PC-9 (cell line): ENCODE measurements at regions not wholly inside any gene's neighbourhood (a gene's known extent, or its start where the extent isn't known, plus 50 kb on each side); places are given as distances from the start of the nearest gene placed in this dataset.

Experiments used
- EZH2 ChIP-seq: fragments of 200-600 bp; sonication (generic); IDR thresholded peaks from 2 replicates; pipeline ENCODE4 v1.8.0; 2017; ENCODE audit warnings: antibody characterized with exemption, low read depth
- TF ChIP-seq, protein P1 (sequence below): fragments of 200-600 bp; sonication (generic); conservative IDR thresholded peaks from 2 replicates; pipeline ENCODE4 v1.6.1; 2017; ENCODE audit warnings: mixed run types, antibody characterized with exemption, mild to moderate bottlenecking, moderate library complexity

DNA sequence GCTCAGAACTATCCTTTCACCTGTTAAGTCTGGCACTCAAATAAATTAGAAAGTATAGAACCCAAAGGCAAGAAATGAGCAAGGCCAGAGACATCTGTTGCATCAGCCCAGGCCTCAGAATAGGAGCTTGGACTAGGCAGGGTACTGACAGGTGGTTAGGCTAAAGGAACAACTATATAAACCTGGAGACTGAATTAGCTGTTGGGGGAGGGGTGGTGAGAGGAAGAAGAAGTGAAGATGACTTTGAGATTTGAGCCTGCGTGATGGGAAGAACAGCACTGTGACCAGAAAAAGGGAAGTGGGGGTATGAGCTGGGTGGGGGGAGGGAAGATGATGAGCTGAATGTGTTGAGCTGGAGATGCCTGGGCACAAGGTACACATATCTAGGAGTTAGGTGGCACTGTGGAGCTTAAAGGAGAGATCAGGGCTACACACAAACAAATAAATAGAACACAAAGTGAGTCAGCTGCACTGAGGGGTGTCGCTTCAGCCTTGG is 244.7 kb downstream of the PTEN start:
- TF ChIP-seq, protein P1, sequence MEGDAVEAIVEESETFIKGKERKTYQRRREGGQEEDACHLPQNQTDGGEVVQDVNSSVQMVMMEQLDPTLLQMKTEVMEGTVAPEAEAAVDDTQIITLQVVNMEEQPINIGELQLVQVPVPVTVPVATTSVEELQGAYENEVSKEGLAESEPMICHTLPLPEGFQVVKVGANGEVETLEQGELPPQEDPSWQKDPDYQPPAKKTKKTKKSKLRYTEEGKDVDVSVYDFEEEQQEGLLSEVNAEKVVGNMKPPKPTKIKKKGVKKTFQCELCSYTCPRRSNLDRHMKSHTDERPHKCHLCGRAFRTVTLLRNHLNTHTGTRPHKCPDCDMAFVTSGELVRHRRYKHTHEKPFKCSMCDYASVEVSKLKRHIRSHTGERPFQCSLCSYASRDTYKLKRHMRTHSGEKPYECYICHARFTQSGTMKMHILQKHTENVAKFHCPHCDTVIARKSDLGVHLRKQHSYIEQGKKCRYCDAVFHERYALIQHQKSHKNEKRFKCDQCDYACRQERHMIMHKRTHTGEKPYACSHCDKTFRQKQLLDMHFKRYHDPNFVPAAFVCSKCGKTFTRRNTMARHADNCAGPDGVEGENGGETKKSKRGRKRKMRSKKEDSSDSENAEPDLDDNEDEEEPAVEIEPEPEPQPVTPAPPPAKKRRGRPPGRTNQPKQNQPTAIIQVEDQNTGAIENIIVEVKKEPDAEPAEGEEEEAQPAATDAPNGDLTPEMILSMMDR: no peak
- no peak for TF ChIP-seq EZH2
